HG03175 (cell line): ENCODE measurements at regions not wholly inside any gene's neighbourhood (a gene's known extent, or its start where the extent isn't known, plus 50 kb on each side); places are given as distances from the start of the nearest gene placed in this dataset.
"Not testable (repeated sequence)": the region's sequence is repeated elsewhere in the genome, so short reads cannot be mapped to it uniquely, and the experiment has no call there.

ENCODE experiments used
- ATAC-seq: cut with Tn5 transposase; IDR thresholded peaks from one replicate; pipeline ENCODE4 v1.9.1; 2021; ENCODE audit warnings: mild to moderate bottlenecking, moderate library complexity; ENCODE audit not compliant: unreplicated experiment

- no peak for ATAC-seq
These were observed 89.5 kb downstream of the ZNF467 start for GRCh38 chr7:149683898-149684297.

GRCh38 chr7:149683181-149683580, 90.2 kb downstream of the ZNF467 start:
- no peak for ATAC-seq

GRCh38 chr7:149682038-149682437, 91.3 kb downstream of the ZNF467 start:
- ATAC-seq = no peak

GRCh38 chr7:149681274-149681673, 92.1 kb downstream of the ZNF467 start:
- no peak for ATAC-seq

GRCh38 chr7:149680331-149681025, 92.9 kb downstream of the ZNF467 start:
- ATAC-seq = no peak

GRCh38 chr7:149674728-149675385, 98.5 kb downstream of the ZNF467 start:
- ATAC-seq = not testable (repeated sequence)

- ATAC-seq = no peak
These were observed 100.4 kb downstream of the ZNF467 start for GRCh38 chr7:149673006-149673405.

GRCh38 chr7:149670288-149670687, 103.1 kb downstream of the ZNF467 start:
- no peak for ATAC-seq

- ATAC-seq = no peak
These were observed 104.1 kb downstream of the ZNF467 start for GRCh38 chr7:149669121-149669818.

GRCh38 chr7:149666360-149666945, 106.9 kb downstream of the ZNF467 start:
- ATAC-seq = no peak

- ATAC-seq = not testable (repeated sequence)
These were observed 107.8 kb downstream of the ZNF467 start for GRCh38 chr7:149665618-149666017.

- ATAC-seq = no peak
These were observed 108.7 kb downstream of the ZNF467 start for GRCh38 chr7:149664666-149665065.

- ATAC-seq = no peak
These were observed 109.2 kb downstream of the ZNF467 start for GRCh38 chr7:149664176-149664575.

GRCh38 chr7:149662591-149663095, 110.7 kb downstream of the ZNF467 start:
- ATAC-seq = peak; percentile 95

GRCh38 chr7:149655784-149656183, 117.6 kb downstream of the ZNF467 start:
- ATAC-seq = no peak

GRCh38 chr7:149654588-149654987, 118.8 kb downstream of the ZNF467 start:
- ATAC-seq = no peak

- ATAC-seq = not testable (repeated sequence)
These were observed 123.2 kb downstream of the ZNF467 start for GRCh38 chr7:149650190-149650589.

- no peak for ATAC-seq
These were observed 128.6 kb downstream of the ZNF467 start for GRCh38 chr7:149644754-149645153.

- no peak for ATAC-seq
These were observed 130.8 kb downstream of the ZNF467 start for GRCh38 chr7:149642589-149642988.

- ATAC-seq = no peak
These were observed 134.6 kb downstream of the ZNF467 start for GRCh38 chr7:149638566-149639320.
